Body of pancreas (tissue), 4 donors: ENCODE measurements at regions not wholly inside any gene's neighbourhood (a gene's known extent, or its start where the extent isn't known, plus 50 kb on each side); places are given as distances from the start of the nearest gene placed in this dataset.

Experiments used
- ATAC-seq: fragments of 150-250 bp; one replicate; pipeline ENCODE4 v1.9.1; 2016
- DNase-seq, 4 donors: peaks; one replicate each; pipeline ENCODE4 v3.0.0-alpha.2; 2019
- H3K27ac ChIP-seq, 4 donors: fragments of 200-600 bp; sonication (generic); 1 replicate in 3 of 4; 2 replicates in 1 of 4; pipeline versions ENCODE4 v1.5.1 to v1.6.1; 2016 to 2019; ENCODE audit warnings: mild to moderate bottlenecking in 1 of 4, mixed read lengths in 1 of 4, moderate library complexity in 1 of 4
- H3K27me3 ChIP-seq, 2 donors: fragments of 200-600 bp; sonication (generic); one replicate each; pipeline ENCODE4 v1.6.0; 2016; ENCODE audit warnings: mild to moderate bottlenecking in 1 of 2
- H3K36me3 ChIP-seq, 2 donors: fragments of 200-600 bp; sonication (generic); replicated peaks in 1 of 2; 2 replicates each; pipeline ENCODE4 v1.5.1; 2016; ENCODE audit warnings: low read depth in 2 of 2; ENCODE audit not compliant: insufficient read depth in 1 of 2
- H3K4me1 ChIP-seq: fragments of 200-600 bp; sonication (generic); one replicate; pipeline ENCODE4 v1.6.0; 2016
- H3K4me3 ChIP-seq, 2 donors: fragments of 200-600 bp; sonication (generic); 1 replicate in 1 of 2; 2 replicates in 1 of 2; pipeline ENCODE4 v1.5.1; 2016 to 2019
- H3K9me3 ChIP-seq, 3 donors: fragments of 200-600 bp; sonication (generic); 1 replicate in 2 of 3; 2 replicates in 1 of 3; pipeline ENCODE4 v1.5.1; 2016
- POLR2A ChIP-seq, 3 donors: fragments of 450-650 bp; IDR thresholded peaks; one replicate each; pipeline ENCODE4 v1.6.1; 2016; ENCODE audit warnings: antibody characterized with exemption in 3 of 3, mild to moderate bottlenecking in 2 of 3
- WGBS, 2 donors: methylation state at CpG; one replicate each; pipeline ENCODE4 v1.1.5; 2017; 5-methylcytosine and 5-hydroxymethylcytosine counted together
- intact Hi-C: fragments of 100-400 bp; cut with DNase I; formaldehyde crosslinking; loops from one replicate; pipeline ENCODE4 v1.15.1; 2023
- TF ChIP-seq, protein P1 (sequence below), 7 experiments: fragments of 450-650 bp in 4 of 7; fragments of 200-600 bp in 3 of 7; sonication (generic) in 3 of 7; IDR thresholded peaks; one replicate each; pipeline ENCODE4 v1.5.1; 2016 to 2019; ENCODE audit warnings: antibody characterized with exemption in 7 of 7

DNA sequence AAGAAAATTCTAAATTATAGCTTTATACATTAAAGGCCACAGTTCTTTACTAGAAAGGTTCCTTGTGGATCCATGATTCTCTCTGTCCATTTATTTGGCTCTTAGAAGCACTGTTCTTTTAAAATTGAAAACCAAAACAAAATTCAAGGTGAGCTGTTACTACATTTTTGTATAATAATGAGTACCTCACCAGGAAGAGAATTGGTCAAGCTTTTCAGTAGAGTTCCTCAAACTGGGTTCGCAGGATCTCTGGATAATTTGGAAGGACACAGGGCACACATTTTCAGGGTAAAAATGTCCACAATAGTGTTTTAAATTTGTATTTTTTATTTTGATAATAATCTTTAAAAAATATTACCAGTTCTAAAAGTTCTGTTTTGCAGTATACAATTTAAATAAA lies 93.0 kb downstream of the PPP1R3A start:
- DNase-seq (no peak), ATAC-seq (no peak)
- 78 to 88% methylated on average over 1 of the region's 1 CpG for WGBS, 2 donors
- Histone ChIP-seq H3K36me3 (no peaks in the 10 kb centered on the region), H3K27ac (no peak overlapping the region), H3K4me3 (no peak overlapping the region), H3K9me3 (no peaks in the 10 kb centered on the region), H3K27me3 (no peaks in the 10 kb centered on the region), H3K4me1 (no peaks in the 10 kb centered on the region)
- intact Hi-C loops, result no loop called here
- TF ChIP-seq POLR2A (IDR thresholded peaks at IDR 0.05), result no peak
- TF ChIP-seq, protein P1, sequence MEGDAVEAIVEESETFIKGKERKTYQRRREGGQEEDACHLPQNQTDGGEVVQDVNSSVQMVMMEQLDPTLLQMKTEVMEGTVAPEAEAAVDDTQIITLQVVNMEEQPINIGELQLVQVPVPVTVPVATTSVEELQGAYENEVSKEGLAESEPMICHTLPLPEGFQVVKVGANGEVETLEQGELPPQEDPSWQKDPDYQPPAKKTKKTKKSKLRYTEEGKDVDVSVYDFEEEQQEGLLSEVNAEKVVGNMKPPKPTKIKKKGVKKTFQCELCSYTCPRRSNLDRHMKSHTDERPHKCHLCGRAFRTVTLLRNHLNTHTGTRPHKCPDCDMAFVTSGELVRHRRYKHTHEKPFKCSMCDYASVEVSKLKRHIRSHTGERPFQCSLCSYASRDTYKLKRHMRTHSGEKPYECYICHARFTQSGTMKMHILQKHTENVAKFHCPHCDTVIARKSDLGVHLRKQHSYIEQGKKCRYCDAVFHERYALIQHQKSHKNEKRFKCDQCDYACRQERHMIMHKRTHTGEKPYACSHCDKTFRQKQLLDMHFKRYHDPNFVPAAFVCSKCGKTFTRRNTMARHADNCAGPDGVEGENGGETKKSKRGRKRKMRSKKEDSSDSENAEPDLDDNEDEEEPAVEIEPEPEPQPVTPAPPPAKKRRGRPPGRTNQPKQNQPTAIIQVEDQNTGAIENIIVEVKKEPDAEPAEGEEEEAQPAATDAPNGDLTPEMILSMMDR (IDR thresholded peaks at IDR 0.05), result no peak

- intact Hi-C loops, result no loop called here
- TF ChIP-seq, protein P1 (IDR thresholded peaks at IDR 0.05), result no peak
- no peak for TF ChIP-seq POLR2A (IDR thresholded peaks at IDR 0.05)
- no peaks in the 10 kb centered on the region for H3K9me3 ChIP-seq
- no peak for DNase-seq
- H3K27me3 ChIP-seq, result no peaks in the 10 kb centered on the region
- no peak overlapping the region for H3K4me3 ChIP-seq
- 35 to 41% methylated on average over 3 of the region's 3 CpGs for WGBS, 2 donors
- no peak for ATAC-seq
- H3K27ac ChIP-seq, result no peak overlapping the region
- no peaks in the 10 kb centered on the region for H3K4me1 ChIP-seq
- no peaks in the 10 kb centered on the region for H3K36me3 ChIP-seq
These were observed 94.5 kb downstream of the PPP1R3A start for GRCh38 chr7:113824117-113824823.

DNA sequence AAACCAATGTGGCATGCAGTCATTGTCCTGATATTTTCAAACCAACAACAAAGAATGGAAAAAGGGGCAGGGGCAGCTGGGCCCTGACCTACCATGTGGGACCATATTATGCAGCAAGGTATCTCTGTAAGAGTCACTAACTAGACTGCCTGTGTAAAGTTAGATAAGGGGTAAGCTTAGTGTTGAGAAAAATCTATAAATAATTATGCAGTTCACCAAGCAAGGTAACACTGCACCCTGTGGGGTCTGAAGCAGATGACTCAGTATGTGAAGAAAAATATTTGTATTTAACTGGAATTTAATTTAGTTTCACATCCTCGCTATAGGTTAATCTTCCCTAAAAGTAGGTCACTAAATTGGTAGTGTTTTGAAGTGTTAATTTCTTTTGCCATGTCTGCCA lies 99.3 kb downstream of the PPP1R3A start:
- TF ChIP-seq, protein P1 (IDR thresholded peaks at IDR 0.05), result no peak
- no peak for TF ChIP-seq POLR2A (IDR thresholded peaks at IDR 0.05)
- ATAC-seq (no peak), DNase-seq (no peak)
- intact Hi-C loops, result no loop called here
- no peaks in the 10 kb centered on the region for H3K4me1 ChIP-seq
- H3K36me3 ChIP-seq, result no peaks in the 10 kb centered on the region
- no peak overlapping the region for H3K4me3 ChIP-seq
- no peak overlapping the region for H3K27ac ChIP-seq
- no peaks in the 10 kb centered on the region for H3K27me3 ChIP-seq
- no peaks in the 10 kb centered on the region for H3K9me3 ChIP-seq
- WGBS, 2 donors, result 44% methylated on average over 1 of the region's 1 CpG

- ATAC-seq (no peak), DNase-seq (no peak)
- no peaks in the 10 kb centered on the region for H3K4me1 ChIP-seq
- no peaks in the 10 kb centered on the region for H3K9me3 ChIP-seq
- no peak overlapping the region for H3K4me3 ChIP-seq
- H3K27me3 ChIP-seq, result no peaks in the 10 kb centered on the region
- no peaks in the 10 kb centered on the region for H3K36me3 ChIP-seq
- TF ChIP-seq, protein P1 (IDR thresholded peaks at IDR 0.05), result no peak
- no peak for TF ChIP-seq POLR2A (IDR thresholded peaks at IDR 0.05)
- H3K27ac ChIP-seq, result no peak overlapping the region
- intact Hi-C loops, result no loop called here
These were observed 102.2 kb downstream of the PPP1R3A start for GRCh38 chr7:113816639-113817038.

DNA sequence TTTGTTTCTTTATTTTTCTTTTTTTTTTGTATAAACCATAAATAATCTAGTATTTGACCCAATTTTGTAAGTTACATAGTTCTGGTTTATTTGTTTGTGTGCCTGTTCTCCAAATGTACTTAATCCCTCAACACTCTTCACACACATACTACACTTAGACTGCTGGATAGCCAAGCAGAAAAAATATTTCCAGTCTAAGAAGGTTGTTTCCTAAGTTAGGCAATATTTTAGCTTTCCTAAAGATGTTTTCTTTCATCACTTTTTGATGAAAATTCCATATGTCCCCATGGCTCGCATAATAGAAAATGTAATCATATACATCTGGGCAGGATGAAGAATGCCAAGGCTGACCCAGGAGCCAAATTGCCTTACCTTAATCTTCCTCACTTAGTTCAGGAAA lies 105.3 kb downstream of the PPP1R3A start:
- no peaks in the 10 kb centered on the region for H3K9me3 ChIP-seq
- TF ChIP-seq POLR2A (IDR thresholded peaks at IDR 0.05), result no peak
- TF ChIP-seq, protein P1 (IDR thresholded peaks at IDR 0.05), result no peak
- H3K27ac ChIP-seq, result no peak overlapping the region
- no peaks in the 10 kb centered on the region for H3K27me3 ChIP-seq
- H3K36me3 ChIP-seq, result no peaks in the 10 kb centered on the region
- no peak for ATAC-seq
- H3K4me3 ChIP-seq, result no peak overlapping the region
- no peak for DNase-seq
- 0 to 41% methylated on average over 1 of the region's 1 CpG for WGBS, 2 donors
- H3K4me1 ChIP-seq, result no peaks in the 10 kb centered on the region
- intact Hi-C loops, result no loop called here
